ENCODE measurements at regions not wholly inside any gene's neighbourhood (a gene's known extent, or its start where the extent isn't known, plus 50 kb on each side); places are given as distances from the start of the nearest gene placed in this dataset.
A peak's percentile ranks its signal among the peaks of the same experiment; 100 is the strongest.
"Not testable (repeated sequence)": the region's sequence is repeated elsewhere in the genome, so short reads cannot be mapped to it uniquely, and the experiment has no call there.

GRCh38 chr4:15332377-15332776 is 95.5 kb upstream of the C1QTNF7 start:
- Mint-ChIP-seq H3K36me3 (ENCODE audit: low read depth) (peaks cover 7% of the 10 kb centered on the region), H3K4me3 (no peak overlapping the region), H3K4me1 (peaks cover 27% of the 10 kb centered on the region), H3K9me3 (peaks cover 8% of the 10 kb centered on the region), H3K27ac (no peak overlapping the region), H3K27me3 (ENCODE audit: low read depth, poor library complexity) (no peaks in the 10 kb centered on the region)
- DNase-seq: no peak
- TF ChIP-seq CTCF (IDR thresholded peaks at IDR 0.05): no peak

GRCh38 chr4:15333692-15334633 is 93.9 kb upstream of the C1QTNF7 start:
- no peak overlapping the region for H3K4me3 Mint-ChIP-seq
- peaks cover 41% of the 10 kb centered on the region for H3K4me1 Mint-ChIP-seq
- DNase-seq: no peak
- peaks cover 8% of the 10 kb centered on the region for H3K36me3 Mint-ChIP-seq (ENCODE audit: low read depth)
- H3K27ac Mint-ChIP-seq: peak overlapping the region; percentile 3
- H3K9me3 Mint-ChIP-seq: peaks cover 13% of the 10 kb centered on the region
- no peak for TF ChIP-seq CTCF (IDR thresholded peaks at IDR 0.05)
- no peaks in the 10 kb centered on the region for H3K27me3 Mint-ChIP-seq (ENCODE audit: low read depth, poor library complexity)

GRCh38 chr4:15336410-15337167 is 91.2 kb upstream of the C1QTNF7 start:
- peaks cover 8% of the 10 kb centered on the region for H3K36me3 Mint-ChIP-seq (ENCODE audit: low read depth)

GRCh38 chr4:15337168-15337657 is 90.6 kb upstream of the C1QTNF7 start:
- not testable (repeated sequence) for H3K27me3 Mint-ChIP-seq (ENCODE audit: low read depth, poor library complexity); H3K36me3 Mint-ChIP-seq (ENCODE audit: low read depth); DNase-seq
- peaks cover 13% of the 10 kb centered on the region for H3K9me3 Mint-ChIP-seq
- peaks cover 73% of the 10 kb centered on the region for H3K4me1 Mint-ChIP-seq
- H3K27ac Mint-ChIP-seq: peak overlapping the region; percentile 30
- peak overlapping the region; percentile 12 for H3K4me3 Mint-ChIP-seq

More at GRCh38 chr4:15336410-15337167, 91.2 kb upstream of the C1QTNF7 start:
- peak overlapping the region; percentile 12 for H3K4me3 Mint-ChIP-seq
- peak overlapping the region; percentile 30 for H3K27ac Mint-ChIP-seq
- no peak for DNase-seq
- no peaks in the 10 kb centered on the region for H3K27me3 Mint-ChIP-seq (ENCODE audit: low read depth, poor library complexity)
- H3K9me3 Mint-ChIP-seq: peaks cover 13% of the 10 kb centered on the region
- TF ChIP-seq CTCF (IDR thresholded peaks at IDR 0.05): no peak
- peaks cover 67% of the 10 kb centered on the region for H3K4me1 Mint-ChIP-seq

- Mint-ChIP-seq H3K36me3 (ENCODE audit: low read depth) (peaks cover 8% of the 10 kb centered on the region), H3K4me3 (peak overlapping the region; percentile 79), H3K9me3 (peaks cover 13% of the 10 kb centered on the region), H3K27ac (peak overlapping the region; percentile 90), H3K27me3 (ENCODE audit: low read depth, poor library complexity) (no peaks in the 10 kb centered on the region), H3K4me1 (peaks cover 81% of the 10 kb centered on the region)
- no peak for TF ChIP-seq CTCF (IDR thresholded peaks at IDR 0.05)
- no peak for DNase-seq
Measured at GRCh38 chr4:15339737-15340136, 88.1 kb upstream of the C1QTNF7 start.

GRCh38 chr4:15340332-15340731 is 87.5 kb upstream of the C1QTNF7 start:
- no peak for DNase-seq
- Mint-ChIP-seq H3K9me3 (peaks cover 13% of the 10 kb centered on the region), H3K27me3 (ENCODE audit: low read depth, poor library complexity) (peaks cover under 1% of the 10 kb centered on the region), H3K27ac (peak overlapping the region; percentile 90), H3K4me1 (peaks cover 87% of the 10 kb centered on the region), H3K36me3 (ENCODE audit: low read depth) (peaks cover 8% of the 10 kb centered on the region), H3K4me3 (peak overlapping the region; percentile 79)
- no peak for TF ChIP-seq CTCF (IDR thresholded peaks at IDR 0.05)
